H1 (cell line): ENCODE measurements at regions not wholly inside any gene's neighbourhood (a gene's known extent, or its start where the extent isn't known, plus 50 kb on each side); places are given as distances from the start of the nearest gene placed in this dataset.

Source experiments
- CTCF ChIA-PET: fragments of 300-600 bp; sonication (Branson Sonifier 250); formaldehyde crosslinking; loops from one replicate; lab custom pipeline; 2021; ENCODE audit not compliant: partially characterized antibody; lab: Charles Lee
- POLR2A ChIA-PET: fragments of 300-600 bp; sonication (Branson Sonifier 250); formaldehyde crosslinking; loops from one replicate; lab custom pipeline; 2021; ENCODE audit warnings: inconsistent platforms; ENCODE audit not compliant: partially characterized antibody; lab: Charles Lee
- DNase-seq, 2 experiments: peaks; one replicate each; pipeline versions ENCODE4 v3.0.0 to v3.0.0-alpha.2; 2010 to 2022; ENCODE audit warnings: low spot score in 2 of 2, low read depth in 1 of 2, mixed read lengths in 1 of 2
- FAIRE-seq: peaks from 2 replicates; lab custom pipeline; 2011; peaks lifted over from hg19 to GRCh38; lab: Jason Lieb, UNC
- H2AFZ ChIP-seq: 2 replicates; pipeline ENCODE4 v1.8.1; 2012; ENCODE audit warnings: low read length, inconsistent platforms
- H2AK5ac ChIP-seq: 2 replicates; pipeline ENCODE4 v1.6.1; 2013; ENCODE audit warnings: low read depth, low read length
- H2BK120ac ChIP-seq: replicated peaks from 2 replicates; pipeline ENCODE3; 2013; ENCODE audit warnings: low read depth, low read length, inconsistent platforms
- H2BK12ac ChIP-seq: 2 replicates; pipeline ENCODE4 v1.6.1; 2013; ENCODE audit warnings: low read depth, low read length
- H2BK15ac ChIP-seq: 2 replicates; pipeline ENCODE4 v1.6.1; 2013; ENCODE audit warnings: low read length
- H2BK20ac ChIP-seq: 2 replicates; pipeline ENCODE4 v1.6.1; 2013; ENCODE audit warnings: low read length
- H2BK5ac ChIP-seq: 2 replicates; pipeline ENCODE4 v1.6.1; 2013; ENCODE audit warnings: low read depth, low read length
- H3K14ac ChIP-seq: 2 replicates; pipeline ENCODE4 v1.6.1; 2013; ENCODE audit warnings: inconsistent platforms; ENCODE audit not compliant: insufficient read length
- H3K18ac ChIP-seq: 2 replicates; pipeline ENCODE4 v1.6.1; 2013; ENCODE audit warnings: low read length; ENCODE audit errors: extremely low read depth
- H3K23ac ChIP-seq: 2 replicates; pipeline ENCODE4 v1.6.1; 2013; ENCODE audit warnings: inconsistent platforms; ENCODE audit not compliant: insufficient read length
- H3K23me2 ChIP-seq: 2 replicates; pipeline ENCODE4 v1.6.1; 2013; ENCODE audit warnings: low read depth, low read length
- H3K27ac ChIP-seq: 2 replicates; pipeline ENCODE4 v1.6.1; 2011; ENCODE audit warnings: low read depth, low read length, inconsistent platforms
- H3K27me3 ChIP-seq, 4 experiments: replicated peaks in 1 of 4; 1 replicate in 1 of 4; 2 replicates in 3 of 4; pipeline versions ENCODE4 v1.6.1 to v1.8.1; 2011 to 2013; ENCODE audit warnings: low read length in 3 of 4, mild to moderate bottlenecking in 3 of 4, inconsistent platforms in 2 of 4, mixed read lengths in 2 of 4, moderate library complexity in 1 of 4; ENCODE audit not compliant: control insufficient read depth in 3 of 4, insufficient read depth in 3 of 4; ENCODE audit errors: extremely low read depth in 1 of 4
- H3K36me3 ChIP-seq, 4 experiments: 2 replicates each; pipeline versions ENCODE4 v1.6.1 to v1.8.1; 2011 to 2013; ENCODE audit warnings: mild to moderate bottlenecking in 4 of 4, low read length in 3 of 4, moderate library complexity in 2 of 4, control low read depth in 1 of 4, inconsistent platforms in 1 of 4; ENCODE audit not compliant: insufficient read depth in 4 of 4, control insufficient read depth in 2 of 4
- H3K4ac ChIP-seq: replicated peaks from 2 replicates; pipeline ENCODE3; 2013; ENCODE audit warnings: low read length, low read depth, mixed read lengths, inconsistent platforms; ENCODE audit not compliant: insufficient read length
- H3K4me1 ChIP-seq, 4 experiments: replicated peaks in 1 of 4; 1 replicate in 1 of 4; 2 replicates in 3 of 4; pipeline versions ENCODE4 v1.6.1 to v1.8.1; 2011 to 2013; ENCODE audit warnings: low read length in 3 of 4, inconsistent platforms in 2 of 4, mixed read lengths in 1 of 4; ENCODE audit not compliant: insufficient read depth in 4 of 4, control insufficient read depth in 3 of 4
- H3K4me2 ChIP-seq, 2 experiments: 2 replicates each; pipeline versions ENCODE4 v1.6.1 to v1.8.1; 2011 to 2013; ENCODE audit warnings: low read depth in 2 of 2, low read length in 2 of 2, control low read depth in 1 of 2, inconsistent platforms in 1 of 2, mild to moderate bottlenecking in 1 of 2; ENCODE audit not compliant: insufficient read depth in 1 of 2
- H3K4me3 ChIP-seq, 4 experiments: fragments of 200-600, 300-600 bp in 1 of 4; sonication (generic), shearing (Covaris generic), sonication (Bioruptor Twin) in 1 of 4; 2 replicates each; pipeline versions ENCODE4 v1.5.1 to v1.8.1; 2011 to 2016; ENCODE audit warnings: low read length in 4 of 4, low read depth in 3 of 4, control low read depth in 2 of 4, inconsistent platforms in 2 of 4, mild to moderate bottlenecking in 2 of 4, mixed read lengths in 1 of 4, moderate library complexity in 1 of 4; ENCODE audit not compliant: insufficient read depth in 2 of 4; ENCODE audit errors: extremely low read depth in 1 of 4
- H3K56ac ChIP-seq: replicated peaks from 2 replicates; pipeline ENCODE3; 2013; ENCODE audit warnings: low read depth, mild to moderate bottlenecking, mixed read lengths, low read length, inconsistent platforms; ENCODE audit not compliant: insufficient read length
- H3K79me1 ChIP-seq: 2 replicates; pipeline ENCODE4 v1.6.1; 2013; ENCODE audit warnings: low read depth, low read length, control low read depth
- H3K79me2 ChIP-seq, 2 experiments: 2 replicates each; pipeline versions ENCODE4 v1.6.1 to v1.8.1; 2012 to 2013; ENCODE audit warnings: low read length in 2 of 2, mild to moderate bottlenecking in 2 of 2, inconsistent platforms in 1 of 2; ENCODE audit not compliant: insufficient read depth in 2 of 2, control insufficient read depth in 1 of 2
- H3K9ac ChIP-seq, 4 experiments: replicated peaks in 1 of 4; 1 replicate in 1 of 4; 2 replicates in 3 of 4; pipeline versions ENCODE4 v1.6.1 to v1.8.1; 2011 to 2013; ENCODE audit warnings: low read depth in 3 of 4, low read length in 3 of 4, control low read depth in 2 of 4, mild to moderate bottlenecking in 2 of 4, moderate library complexity in 2 of 4, inconsistent platforms in 1 of 4; ENCODE audit errors: extremely low read depth in 1 of 4
- H3K9me3 ChIP-seq, 2 experiments: 2 replicates each; pipeline versions ENCODE4 v1.6.1 to v1.8.1; 2012 to 2013; ENCODE audit warnings: mild to moderate bottlenecking in 2 of 2, moderate library complexity in 2 of 2, control low read depth in 1 of 2, inconsistent platforms in 1 of 2, low read depth in 1 of 2, low read length in 1 of 2, mixed read lengths in 1 of 2; ENCODE audit not compliant: insufficient read depth in 2 of 2
- H4K20me1 ChIP-seq, 2 experiments: replicated peaks in 1 of 2; 2 replicates each; pipeline versions ENCODE3 to v1.8.1; 2011 to 2013; ENCODE audit warnings: inconsistent platforms in 2 of 2, low read length in 2 of 2, mild to moderate bottlenecking in 1 of 2; ENCODE audit not compliant: insufficient read depth in 2 of 2, control insufficient read depth in 1 of 2
- H4K5ac ChIP-seq: 2 replicates; pipeline ENCODE4 v1.6.1; 2013; ENCODE audit warnings: low read length, low read depth, mixed read lengths, inconsistent platforms; ENCODE audit not compliant: insufficient read length
- H4K8ac ChIP-seq: 2 replicates; pipeline ENCODE4 v1.8.0; 2013; ENCODE audit warnings: mild to moderate bottlenecking, moderate library complexity, low read length, inconsistent platforms; ENCODE audit not compliant: insufficient read depth; ENCODE audit errors: extremely low read depth
- H4K91ac ChIP-seq: replicated peaks from 2 replicates; pipeline ENCODE3; 2013; ENCODE audit warnings: low read length, mixed read lengths, inconsistent platforms; ENCODE audit not compliant: insufficient read length
- CBX8 ChIP-seq: fragments of 300-800, 300-1000 bp; sonication (generic); IDR thresholded peaks from 2 replicates; pipeline ENCODE4 v1.7.1; 2016; ENCODE audit warnings: low read depth, low read length, borderline replicate concordance
- CHD1 ChIP-seq: IDR thresholded peaks from 2 replicates; pipeline ENCODE4 v1.6.1; 2012; ENCODE audit warnings: low read depth, low read length, improper control_type of control experiment
- CHD2 ChIP-seq: IDR thresholded peaks from 2 replicates; pipeline ENCODE4 v1.6.1; 2012; ENCODE audit warnings: low read length, improper control_type of control experiment
- E2F6 ChIP-seq: IDR thresholded peaks from 2 replicates; pipeline ENCODE4 v1.6.1; 2012; ENCODE audit warnings: inconsistent platforms
- FOSL1 ChIP-seq: IDR thresholded peaks from 2 replicates; pipeline ENCODE4 v1.6.1; 2011; ENCODE audit warnings: mild to moderate bottlenecking, low read depth, low read length, moderate library complexity; ENCODE audit not compliant: insufficient read depth
- KDM4A ChIP-seq: IDR thresholded peaks from one replicate; pipeline ENCODE4 v1.7.1; 2012; ENCODE audit warnings: low read depth, mild to moderate bottlenecking, moderate library complexity, low read length, inconsistent platforms; ENCODE audit not compliant: severe bottlenecking
- WGBS, 2 experiments: shearing (Covaris generic) in 1 of 2; methylation state at CpG; one replicate each; pipeline versions ENCODE4 v1.1.6 to v1.1.7; 2013 to 2015; ENCODE audit warnings: low lambda C conversion rate in 2 of 2, mixed read lengths in 2 of 2, inconsistent platforms in 1 of 2, low coverage in 1 of 2, missing lambda C conversion rate in 1 of 2; ENCODE audit not compliant: insufficient replicate concordance in 2 of 2, insufficient coverage in 1 of 2, insufficient read length in 1 of 2; ENCODE audit errors: extremely low coverage in 1 of 2, missing lambda C conversion rate in 1 of 2; 5-methylcytosine and 5-hydroxymethylcytosine counted together

GRCh38 chr10:9449530-9449929 lies 1395.0 kb downstream of the GATA3 start:
- Histone ChIP-seq H3K4me1 (0 out of 7 replicates have a peak, but pooled peaks cover 0 to 2% (median 0%) of the 10 kb centered on the region in 4 experiments), H4K8ac (no peak overlapping the region), H3K36me3 (no peaks in the 10 kb centered on the region), H2BK20ac (no peak overlapping the region), H4K20me1 (no peaks in the 10 kb centered on the region), H3K23me2 (no peaks in the 10 kb centered on the region), H3K4me3 (no peak overlapping the region), H2AFZ (no peak overlapping the region), H3K4me2 (no peak overlapping the region), H3K9me3 (peaks cover 1 to 8% of the 10 kb centered on the region in 2 experiments; a peak in 2 of 4 replicates), H3K79me1 (no peaks in the 10 kb centered on the region), H2BK12ac (no peak overlapping the region), H4K91ac (no peak overlapping the region), H3K9ac (no peak overlapping the region), H3K27me3 (no peaks in the 10 kb centered on the region), H2BK120ac (no peak overlapping the region), H3K79me2 (no peaks in the 10 kb centered on the region), H2AK5ac (no peak overlapping the region), H2BK15ac (no peak overlapping the region), H3K4ac (no peak overlapping the region), H3K23ac (no peak overlapping the region), H3K56ac (no peak overlapping the region), H2BK5ac (no peak overlapping the region), H3K18ac (no peak overlapping the region), H3K14ac (no peak overlapping the region), H3K27ac (no peak overlapping the region), H4K5ac (no peak overlapping the region)
- DNase-seq (no peak), FAIRE-seq (no peak)
- WGBS, 2 experiments = 92% methylated on average over 2 of the region's 2 CpGs; no CpG with 5 or more reads in 1 of the 2 experiments
- ChIA-PET CTCF (no interaction called here), POLR2A (no interaction called here)
- TF ChIP-seq CHD1 = no peak
- no peak for TF ChIP-seq E2F6
- TF ChIP-seq KDM4A = no peak
- TF ChIP-seq FOSL1 = no peak
- TF ChIP-seq CBX8 = no peak
- no peak for TF ChIP-seq CHD2
